ENCODE measurements at regions not wholly inside any gene's neighbourhood (a gene's known extent, or its start where the extent isn't known, plus 50 kb on each side); places are given as distances from the start of the nearest gene placed in this dataset.

- TF ChIP-seq, protein P1, sequence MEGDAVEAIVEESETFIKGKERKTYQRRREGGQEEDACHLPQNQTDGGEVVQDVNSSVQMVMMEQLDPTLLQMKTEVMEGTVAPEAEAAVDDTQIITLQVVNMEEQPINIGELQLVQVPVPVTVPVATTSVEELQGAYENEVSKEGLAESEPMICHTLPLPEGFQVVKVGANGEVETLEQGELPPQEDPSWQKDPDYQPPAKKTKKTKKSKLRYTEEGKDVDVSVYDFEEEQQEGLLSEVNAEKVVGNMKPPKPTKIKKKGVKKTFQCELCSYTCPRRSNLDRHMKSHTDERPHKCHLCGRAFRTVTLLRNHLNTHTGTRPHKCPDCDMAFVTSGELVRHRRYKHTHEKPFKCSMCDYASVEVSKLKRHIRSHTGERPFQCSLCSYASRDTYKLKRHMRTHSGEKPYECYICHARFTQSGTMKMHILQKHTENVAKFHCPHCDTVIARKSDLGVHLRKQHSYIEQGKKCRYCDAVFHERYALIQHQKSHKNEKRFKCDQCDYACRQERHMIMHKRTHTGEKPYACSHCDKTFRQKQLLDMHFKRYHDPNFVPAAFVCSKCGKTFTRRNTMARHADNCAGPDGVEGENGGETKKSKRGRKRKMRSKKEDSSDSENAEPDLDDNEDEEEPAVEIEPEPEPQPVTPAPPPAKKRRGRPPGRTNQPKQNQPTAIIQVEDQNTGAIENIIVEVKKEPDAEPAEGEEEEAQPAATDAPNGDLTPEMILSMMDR (IDR thresholded peaks at IDR 0.05): no peak
- no peak for TF ChIP-seq POLR2A (IDR thresholded peaks at IDR 0.05)
These were observed 97.8 kb downstream of the KLF12 start for GRCh38 chr13:74036373-74036772.
